GM12891 (cell line): ENCODE measurements at regions not wholly inside any gene's neighbourhood (a gene's known extent, or its start where the extent isn't known, plus 50 kb on each side); places are given as distances from the start of the nearest gene placed in this dataset.

Experiments
- POLR2A ChIP-seq: IDR thresholded peaks from 2 replicates; pipeline ENCODE4 v1.6.1; 2011; ENCODE audit warnings: low read depth, low read length, control low read depth
- POLR2AphosphoS5 ChIP-seq: IDR thresholded peaks from 2 replicates; pipeline ENCODE4 v1.6.1; 2011; ENCODE audit warnings: low read depth, low read length, control low read depth

- TF ChIP-seq POLR2A (no peak), POLR2AphosphoS5 (no peak)
Measured at GRCh38 chr1:221583465-221583864, 158.4 kb downstream of the DUSP10 start.
